HPDE6-E6E7 (cell line): ENCODE measurements at regions not wholly inside any gene's neighbourhood (a gene's known extent, or its start where the extent isn't known, plus 50 kb on each side); places are given as distances from the start of the nearest gene placed in this dataset.

Experiments
- DNase-seq: peaks from one replicate; pipeline ENCODE4 v3.0.0; 2011; ENCODE audit warnings: missing footprints; ENCODE audit errors: extremely low spot score

- no peak for DNase-seq
Measured at GRCh38 chr3:10702961-10703740, 112.9 kb upstream of the SLC6A11 start.

GRCh38 chr3:10703875-10704274, 112.2 kb upstream of the SLC6A11 start:
- no peak for DNase-seq

- no peak for DNase-seq
Measured at GRCh38 chr3:10706156-10706739, 109.8 kb upstream of the SLC6A11 start.

- DNase-seq = no peak
Measured at GRCh38 chr3:10706740-10707399, 109.2 kb upstream of the SLC6A11 start.

GRCh38 chr3:10707400-10708215, 108.4 kb upstream of the SLC6A11 start:
- DNase-seq = no peak

GRCh38 chr3:10708216-10708893, 107.7 kb upstream of the SLC6A11 start:
- DNase-seq = no peak

GRCh38 chr3:10709110-10709781, 106.8 kb upstream of the SLC6A11 start:
- no peak for DNase-seq

- DNase-seq = no peak
Measured at GRCh38 chr3:10712121-10712520, 103.9 kb upstream of the SLC6A11 start.

- no peak for DNase-seq
Measured at GRCh38 chr3:10713656-10714055, 102.4 kb upstream of the SLC6A11 start.

- no peak for DNase-seq
Measured at GRCh38 chr3:10715886-10716285, 100.1 kb upstream of the SLC6A11 start.

GRCh38 chr3:10716964-10717363, 99.1 kb upstream of the SLC6A11 start:
- no peak for DNase-seq

- DNase-seq = no peak
Measured at GRCh38 chr3:10717756-10718155, 98.3 kb upstream of the SLC6A11 start.

- no peak for DNase-seq
Measured at GRCh38 chr3:10721101-10721500, 94.9 kb upstream of the SLC6A11 start.

GRCh38 chr3:10722911-10723310, 93.1 kb upstream of the SLC6A11 start:
- no peak for DNase-seq

- no peak for DNase-seq
Measured at GRCh38 chr3:10723991-10724390, 92.0 kb upstream of the SLC6A11 start.

- no peak for DNase-seq
Measured at GRCh38 chr3:10725067-10725466, 91.0 kb upstream of the SLC6A11 start.

- DNase-seq = no peak
Measured at GRCh38 chr3:10725846-10726245, 90.2 kb upstream of the SLC6A11 start.

GRCh38 chr3:10726787-10727186, 89.2 kb upstream of the SLC6A11 start:
- DNase-seq = no peak

- DNase-seq = no peak
Measured at GRCh38 chr3:10729439-10729838, 86.6 kb upstream of the SLC6A11 start.

- DNase-seq = no peak
Measured at GRCh38 chr3:10732292-10732691, 83.7 kb upstream of the SLC6A11 start.

- no peak for DNase-seq
Measured at GRCh38 chr3:10733297-10733696, 82.7 kb upstream of the SLC6A11 start.
